Lower lobe of right lung (tissue), 2 donors: ENCODE measurements at regions not wholly inside any gene's neighbourhood (a gene's known extent, or its start where the extent isn't known, plus 50 kb on each side); places are given as distances from the start of the nearest gene placed in this dataset.

Experiments used
- ATAC-seq, 2 donors: fragments of 200-7000 bp; cut with Tn5 transposase; one replicate each; pipeline ENCODE4 v1.9.1; 2020 to 2022; ENCODE audit warnings: mild to moderate bottlenecking in 2 of 2, moderate library complexity in 2 of 2
- DNase-seq: peaks from one replicate; pipeline ENCODE4 v3.0.0-alpha.2; 2020
- H3K27ac ChIP-seq: fragments of 200-600 bp; one replicate; pipeline ENCODE4 v1.8.0; 2022
- H3K27me3 ChIP-seq: fragments of 200-600 bp; one replicate; pipeline ENCODE4 v1.8.0; 2022; ENCODE audit warnings: low read depth
- H3K36me3 ChIP-seq: fragments of 200-600 bp; one replicate; pipeline ENCODE4 v1.8.0; 2022; ENCODE audit warnings: mild to moderate bottlenecking
- H3K4me1 ChIP-seq: fragments of 200-600 bp; one replicate; pipeline ENCODE4 v1.8.0; 2022
- H3K4me3 ChIP-seq: fragments of 200-600 bp; one replicate; pipeline ENCODE4 v1.8.0; 2022; ENCODE audit warnings: mild to moderate bottlenecking
- H3K9me3 ChIP-seq: fragments of 200-600 bp; one replicate; pipeline ENCODE4 v1.8.0; 2022
- CTCF ChIP-seq: fragments of 200-600 bp; IDR thresholded peaks from one replicate; pipeline ENCODE4 v1.8.0; 2022; ENCODE audit warnings: antibody characterized with exemption, mild to moderate bottlenecking
- intact Hi-C: fragments of 100-400 bp; cut with DNase I; formaldehyde crosslinking; loops from one replicate; pipeline ENCODE4 v1.11.0; 2022
- donor health status: DM: no; HTN: yes; CAD: no; lungs with severe emphysema.

GRCh38 chr6:3620937-3621336, 130.6 kb downstream of the PXDC1 start:
- TF ChIP-seq CTCF, result no peak
- no peak for DNase-seq
- ATAC-seq, result no peak
- H3K27ac ChIP-seq, result no peak overlapping the region
- no peaks in the 10 kb centered on the region for H3K36me3 ChIP-seq
- no peaks in the 10 kb centered on the region for H3K4me1 ChIP-seq
- intact Hi-C loops, result no loop called here
- no peak overlapping the region for H3K4me3 ChIP-seq
- no peaks in the 10 kb centered on the region for H3K9me3 ChIP-seq
- H3K27me3 ChIP-seq, result peaks cover 10% of the 10 kb centered on the region

GRCh38 chr6:3620389-3620788, 131.1 kb downstream of the PXDC1 start:
- no peak for TF ChIP-seq CTCF
- no peak for DNase-seq
- Histone ChIP-seq H3K36me3 (no peaks in the 10 kb centered on the region), H3K27ac (no peak overlapping the region), H3K27me3 (peaks cover 10% of the 10 kb centered on the region), H3K4me1 (no peaks in the 10 kb centered on the region), H3K9me3 (no peaks in the 10 kb centered on the region), H3K4me3 (no peak overlapping the region)
- ATAC-seq, result no peak
- intact Hi-C loops, result no loop called here

GRCh38 chr6:3619800-3620199, 131.7 kb downstream of the PXDC1 start:
- no peak for TF ChIP-seq CTCF
- H3K4me3 ChIP-seq, result no peak overlapping the region
- no peaks in the 10 kb centered on the region for H3K9me3 ChIP-seq
- ATAC-seq, result no peak
- DNase-seq, result no peak
- no peak overlapping the region for H3K27ac ChIP-seq
- no peaks in the 10 kb centered on the region for H3K36me3 ChIP-seq
- H3K4me1 ChIP-seq, result no peaks in the 10 kb centered on the region
- intact Hi-C loops, result no loop called here
- H3K27me3 ChIP-seq, result peaks cover 10% of the 10 kb centered on the region

- H3K36me3 ChIP-seq, result no peaks in the 10 kb centered on the region
- ATAC-seq (no peak), DNase-seq (no peak)
- H3K4me3 ChIP-seq, result no peak overlapping the region
- no peak for TF ChIP-seq CTCF
- no peaks in the 10 kb centered on the region for H3K4me1 ChIP-seq
- H3K9me3 ChIP-seq, result no peaks in the 10 kb centered on the region
- intact Hi-C loops, result no loop called here
- peaks cover 7% of the 10 kb centered on the region for H3K27me3 ChIP-seq
- H3K27ac ChIP-seq, result no peak overlapping the region
Measured at GRCh38 chr6:3619201-3619600, 132.3 kb downstream of the PXDC1 start.

- DNase-seq (no peak), ATAC-seq (no peak)
- Histone ChIP-seq H3K36me3 (no peaks in the 10 kb centered on the region), H3K27me3 (peaks cover 1% of the 10 kb centered on the region), H3K4me3 (no peak overlapping the region), H3K4me1 (no peaks in the 10 kb centered on the region), H3K27ac (no peak overlapping the region), H3K9me3 (no peaks in the 10 kb centered on the region)
- TF ChIP-seq CTCF, result no peak
- intact Hi-C loops, result no loop called here
Measured at GRCh38 chr6:3618642-3619041, 132.9 kb downstream of the PXDC1 start.
